ENCODE measurements at regions not wholly inside any gene's neighbourhood (a gene's known extent, or its start where the extent isn't known, plus 50 kb on each side); places are given as distances from the start of the nearest gene placed in this dataset.

GRCh38 chr7:41147606-41148485, 555.0 kb downstream of the INHBA start:
- Histone ChIP-seq H3K23ac (ENCODE audit: insufficient read length) (no peak overlapping the region), H2AFZ (ENCODE audit: low read length) (no peak overlapping the region), H2BK12ac (ENCODE audit: low read depth, low read length) (no peak overlapping the region), H3K4me2 (ENCODE audit: insufficient read depth in 1 of 2, low read depth in 2 of 2, low read length in 2 of 2) (no peak overlapping the region), H3K36me3 (ENCODE audit: control insufficient read depth in 2 of 4, insufficient read depth in 4 of 4, low read length in 3 of 4) (no peaks in the 10 kb centered on the region), H3K18ac (ENCODE audit: extremely low read depth, low read length) (no peak overlapping the region), H3K79me2 (ENCODE audit: control insufficient read depth in 1 of 2, insufficient read depth in 2 of 2, low read length in 2 of 2) (no peaks in the 10 kb centered on the region), H2BK120ac (replicated peaks; ENCODE audit: low read depth, low read length) (no peak overlapping the region), H2BK20ac (ENCODE audit: low read length) (no peak overlapping the region), H3K4me3 (ENCODE audit: extremely low read depth in 1 of 4, insufficient read depth in 2 of 4, low read depth in 3 of 4, low read length in 4 of 4) (no peak overlapping the region), H4K8ac (ENCODE audit: extremely low read depth, insufficient read depth, low read length) (no peak overlapping the region), H2BK5ac (ENCODE audit: low read depth, low read length) (no peak overlapping the region), H2AK5ac (ENCODE audit: low read depth, low read length) (no peak overlapping the region), H3K4ac (replicated peaks; ENCODE audit: insufficient read length, low read depth, low read length) (no peak overlapping the region), H3K9me3 (ENCODE audit: insufficient read depth in 2 of 2, low read depth in 1 of 2, low read length in 1 of 2) (no peaks in the 10 kb centered on the region), H4K91ac (replicated peaks; ENCODE audit: insufficient read length, low read length) (no peak overlapping the region), H3K23me2 (ENCODE audit: low read depth, low read length) (no peaks in the 10 kb centered on the region), H3K4me1 (replicated peaks in 1 of 4; ENCODE audit: control insufficient read depth in 3 of 4, insufficient read depth in 4 of 4, low read length in 3 of 4) (0 out of 7 replicates have a peak, but pooled peaks cover 0 to 2% (median under 1%) of the 10 kb centered on the region in 4 experiments), H4K5ac (ENCODE audit: insufficient read length, low read depth, low read length) (no peak overlapping the region), H3K27me3 (replicated peaks in 1 of 4; ENCODE audit: control insufficient read depth in 3 of 4, extremely low read depth in 1 of 4, insufficient read depth in 3 of 4, low read length in 3 of 4) (no peaks in the 10 kb centered on the region), H3K14ac (ENCODE audit: insufficient read length) (no peak overlapping the region), H3K79me1 (ENCODE audit: low read depth, low read length) (no peaks in the 10 kb centered on the region), H2BK15ac (ENCODE audit: low read length) (no peak overlapping the region), H3K56ac (replicated peaks; ENCODE audit: insufficient read length, low read depth, low read length) (no peak overlapping the region), H3K27ac (ENCODE audit: low read depth, low read length) (no peak overlapping the region), H4K20me1 (replicated peaks in 1 of 2; ENCODE audit: control insufficient read depth in 1 of 2, insufficient read depth in 2 of 2, low read length in 2 of 2) (no peaks in the 10 kb centered on the region), H3K9ac (replicated peaks in 1 of 4; ENCODE audit: extremely low read depth in 1 of 4, low read depth in 3 of 4, low read length in 3 of 4) (no peak overlapping the region)
- ChIA-PET POLR2A (ENCODE audit: partially characterized antibody) (no interaction called here), CTCF (ENCODE audit: partially characterized antibody) (interaction anchor here (0.9 to 1.1 kb wide), 3 partner anchors 20 to 145 kb away, joined by 3 read pairs; no protein-coding TSS in a partner anchor)
- DNase-seq (ENCODE audit: low read depth in 1 of 2, low spot score in 2 of 2) (no peak), FAIRE-seq (no peak)
- WGBS, 2 experiments (ENCODE audit: extremely low coverage in 1 of 2, insufficient coverage in 1 of 2, insufficient read length in 1 of 2, insufficient replicate concordance in 2 of 2, low coverage in 1 of 2, low lambda C conversion rate in 2 of 2, missing lambda C conversion rate in 1 of 2), result 91% methylated on average over 3 of the region's 3 CpGs; no CpG with 5 or more reads in 1 of the 2 experiments
- TF ChIP-seq HDAC6 (IDR thresholded peaks at IDR 0.05; ENCODE audit: low read depth, low read length), result no peak
- no peak for TF ChIP-seq POLR2A (IDR thresholded peaks at IDR 0.05; ENCODE audit: control extremely low read depth in 1 of 2, low read depth in 2 of 2, low read length in 2 of 2)
- no peak for TF ChIP-seq SIN3A (conservative IDR thresholded peaks at IDR 0.05 in 1 of 2, IDR thresholded peaks at IDR 0.05 in 1 of 2; ENCODE audit: low read depth in 1 of 2, low read length in 2 of 2)
- TF ChIP-seq, protein P1, sequence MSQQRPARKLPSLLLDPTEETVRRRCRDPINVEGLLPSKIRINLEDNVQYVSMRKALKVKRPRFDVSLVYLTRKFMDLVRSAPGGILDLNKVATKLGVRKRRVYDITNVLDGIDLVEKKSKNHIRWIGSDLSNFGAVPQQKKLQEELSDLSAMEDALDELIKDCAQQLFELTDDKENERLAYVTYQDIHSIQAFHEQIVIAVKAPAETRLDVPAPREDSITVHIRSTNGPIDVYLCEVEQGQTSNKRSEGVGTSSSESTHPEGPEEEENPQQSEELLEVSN (IDR thresholded peaks at IDR 0.05), result no peak
- TF ChIP-seq POU5F1 (IDR thresholded peaks at IDR 0.05; ENCODE audit: low read depth, low read length), result no peak
- TF ChIP-seq KDM5A (IDR thresholded peaks at IDR 0.05; ENCODE audit: low read length), result no peak
- no peak for TF ChIP-seq CEBPB (IDR thresholded peaks at IDR 0.05; ENCODE audit: low read depth, low read length)
- no peak for TF ChIP-seq SRF (IDR thresholded peaks at IDR 0.05; ENCODE audit: low read depth, low read length)
- no peak for TF ChIP-seq EGR1 (IDR thresholded peaks at IDR 0.05; ENCODE audit: borderline replicate concordance, low read depth, low read length)
- TF ChIP-seq SUZ12 (IDR thresholded peaks at IDR 0.05; ENCODE audit: low read length), result no peak
- TF ChIP-seq POLR2AphosphoS5 (IDR thresholded peaks at IDR 0.05; ENCODE audit: low read depth, low read length), result no peak
- TF ChIP-seq CBX8 (IDR thresholded peaks at IDR 0.05; ENCODE audit: borderline replicate concordance, low read depth, low read length), result no peak
- TF ChIP-seq CTBP2 (IDR thresholded peaks at IDR 0.05; ENCODE audit: borderline replicate concordance, insufficient read depth, insufficient read length, low read length), result no peak
